ENCODE measurements at regions not wholly inside any gene's neighbourhood (a gene's known extent, or its start where the extent isn't known, plus 50 kb on each side); places are given as distances from the start of the nearest gene placed in this dataset.

DNA sequence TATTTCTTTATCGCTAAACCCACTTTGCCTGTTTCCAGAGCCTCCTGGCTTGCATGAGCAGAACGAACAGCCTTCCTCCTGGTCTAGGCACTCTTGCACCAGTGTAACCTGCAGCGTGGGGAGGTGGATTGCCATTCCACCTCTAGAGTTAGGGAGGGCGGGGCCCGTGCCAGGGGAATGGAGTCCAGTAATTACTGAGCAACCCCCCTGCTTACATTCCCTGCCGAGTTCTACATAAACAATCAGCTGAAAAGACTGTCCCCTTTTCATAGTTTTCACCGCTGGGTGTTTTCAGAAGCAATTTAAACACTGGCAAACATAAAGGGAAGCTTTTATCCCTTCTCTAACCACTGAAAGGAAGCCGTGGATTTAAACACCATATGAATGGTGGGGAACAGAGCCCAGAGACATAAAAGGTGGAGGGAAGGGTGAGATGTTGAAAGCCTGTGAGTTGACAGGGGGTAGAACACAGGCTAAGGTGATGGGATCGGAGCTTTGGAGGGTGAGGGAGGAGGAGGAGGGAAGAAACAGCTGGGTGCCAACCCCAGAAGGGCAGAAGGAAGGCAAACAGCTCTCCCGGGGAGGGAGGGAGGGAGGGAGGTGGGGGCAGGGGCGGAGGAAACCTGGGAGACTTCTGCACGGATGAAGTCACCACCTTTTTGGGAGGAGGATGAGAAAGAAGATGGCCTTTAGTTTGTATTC is 68.0 kb upstream of the WDR26 start:
- ChIA-PET POLR2A (no interaction called here), CTCF (interaction anchor here (1.7 to 4.9 kb wide), 2 partner anchors 11 to 420 kb away, joined by 5 to 33 read pairs; no protein-coding TSS in a partner anchor)
- H3K4me1 ChIP-seq: peaks cover 13% of the 10 kb centered on the region
- WGBS (ENCODE audit: missing lambda C conversion rate): 64% methylated on average over 12 of the region's 12 CpGs
- ATAC-seq (no peak; a peak in 1 of 6 replicates), DNase-seq (ENCODE audit: low read depth in 1 of 2, low spot score in 1 of 2) (no peak), FAIRE-seq (no peak)
- no peaks in the 10 kb centered on the region for H3K9me3 ChIP-seq
- H3K4me2 ChIP-seq: peak overlapping the region; percentile 54; the same call in 2 of the 3 replicates
- H3K4me3 ChIP-seq: no peak overlapping the region
- H3K27ac ChIP-seq: no peak overlapping the region; a peak in 1 of 6 replicates
- TF ChIP-seq FOSB (CRISPR knock-in tag; IDR thresholded peaks at IDR 0.05) (no peak), SREBF2 (IDR thresholded peaks at IDR 0.05) (no peak), HOXB13 (CRISPR knock-in tag; IDR thresholded peaks at IDR 0.05; ENCODE audit: low read depth) (no peak), POLR2A (IDR thresholded peaks at IDR 0.05; ENCODE audit: low read length) (no peak), CEBPB (IDR thresholded peaks at IDR 0.05) (no peak), RAD21 (conservative IDR thresholded peaks at IDR 0.05 in 1 of 2, IDR thresholded peaks at IDR 0.05 in 1 of 2) (no peak)

DNA sequence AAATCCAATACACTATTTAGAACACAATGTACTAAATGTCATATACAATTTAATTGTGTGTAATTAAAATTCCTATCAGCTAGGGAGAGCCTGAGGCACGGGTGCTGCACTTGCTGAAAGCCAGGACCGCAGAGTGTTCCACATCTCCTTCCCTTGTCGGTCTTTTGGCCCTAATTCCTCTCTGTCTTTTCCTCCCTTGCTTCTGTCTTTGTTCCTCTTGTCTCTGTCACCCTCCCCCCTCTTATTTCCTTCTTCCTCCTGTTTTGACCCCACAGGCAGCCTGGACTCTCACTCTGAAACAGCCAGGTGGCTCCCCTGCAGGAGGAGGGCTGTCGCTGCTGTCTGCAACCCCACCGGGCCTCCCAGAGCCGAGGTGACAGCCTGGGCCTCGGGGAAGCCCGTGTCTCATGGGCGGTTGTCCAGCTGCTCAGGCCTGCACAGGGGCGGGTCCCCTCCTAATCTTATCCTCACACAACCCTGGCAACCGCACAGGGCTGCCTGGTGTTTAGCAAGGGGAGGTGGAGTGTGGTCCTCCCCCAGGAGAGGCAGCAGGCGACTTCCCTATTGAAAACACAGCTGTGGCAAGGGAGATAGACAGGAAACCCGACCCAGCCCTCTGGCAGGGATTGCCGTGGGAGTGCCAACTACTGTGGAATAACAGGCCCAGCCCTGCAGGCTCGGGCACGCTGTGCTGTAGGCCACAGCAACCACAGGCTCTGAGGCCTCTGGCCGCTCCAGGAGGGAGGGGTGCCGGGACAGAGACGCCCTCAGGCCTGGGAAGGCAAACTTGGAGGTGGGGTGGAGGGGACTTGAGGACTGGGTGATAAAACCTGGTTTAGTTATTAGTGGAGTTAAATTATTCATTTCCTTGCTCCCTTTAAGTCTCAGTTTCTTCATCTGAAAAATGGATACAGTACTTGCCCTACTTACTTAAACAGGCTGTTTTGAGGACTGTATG is 68.8 kb upstream of the WDR26 start:
- FAIRE-seq: no peak
- peak; percentile 82 to 83 for ATAC-seq
- 55% methylated on average over 11 of the region's 19 CpGs for WGBS (ENCODE audit: missing lambda C conversion rate)
- Histone ChIP-seq H3K4me1 (peaks cover 13% of the 10 kb centered on the region), H3K4me3 (no peak overlapping the region), H3K9me3 (no peaks in the 10 kb centered on the region), H3K27ac (peak overlapping the region; percentile 37 to 72; a peak in 5 of 6 replicates), H3K4me2 (peak overlapping the region; percentile 54)
- DNase-seq (ENCODE audit: low read depth in 1 of 2, low spot score in 1 of 2): peak; percentile 31 to 59
- ChIA-PET POLR2A (no interaction called here), CTCF (interaction anchor here (1.5 to 4.9 kb wide), 3 partner anchors 10 to 419 kb away, joined by 3 to 33 read pairs (median 5); no protein-coding TSS in a partner anchor)
- TF ChIP-seq KDM1A (IDR thresholded peaks at IDR 0.05; ENCODE audit: low read depth): 0 out of 2 replicates have a peak, but pooled peaks have one; percentile 27
- no peak for TF ChIP-seq TFCP2L1 (CRISPR knock-in tag; IDR thresholded peaks at IDR 0.05)

DNA sequence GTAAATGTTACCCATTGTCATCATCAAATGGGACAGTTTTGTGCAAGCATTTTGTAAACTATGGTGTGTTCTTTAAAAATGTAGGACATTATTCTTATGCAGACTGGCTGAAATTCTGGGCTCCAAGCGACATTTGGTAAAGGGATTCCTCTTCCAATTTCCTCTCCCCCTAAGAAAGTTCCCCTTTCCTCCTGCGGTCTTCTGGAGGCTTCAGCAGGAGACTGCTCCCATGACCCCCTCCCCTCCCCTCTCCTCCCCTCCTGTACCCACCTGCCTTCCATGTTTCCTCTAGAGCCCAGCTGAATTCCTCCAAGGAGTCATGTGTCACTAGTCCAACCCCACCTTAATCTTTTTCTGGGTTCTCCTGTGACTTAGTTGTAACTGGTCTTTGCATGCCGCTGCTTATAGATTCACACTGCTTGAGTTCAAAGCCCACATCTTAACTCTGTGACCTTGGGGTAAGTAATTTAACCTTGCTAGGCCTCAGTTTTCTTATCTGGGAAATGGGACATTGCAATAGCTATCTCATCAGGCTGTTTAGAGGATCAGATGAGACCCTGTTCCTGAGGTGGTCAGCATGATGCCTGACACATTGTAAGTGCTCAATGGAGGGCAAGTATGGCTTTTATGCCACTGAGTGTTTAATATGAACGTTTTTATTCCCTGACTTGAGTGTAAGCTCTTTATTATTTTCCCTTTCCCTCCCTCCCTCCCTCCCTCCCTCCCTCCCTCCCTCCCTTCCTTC is 69.9 kb upstream of the WDR26 start:
- Histone ChIP-seq H3K4me3 (no peak overlapping the region), H3K4me2 (no peak overlapping the region), H3K4me1 (peaks cover 13% of the 10 kb centered on the region), H3K9me3 (no peaks in the 10 kb centered on the region), H3K27ac (no peak overlapping the region)
- FAIRE-seq (no peak), ATAC-seq (no peak), DNase-seq (ENCODE audit: low read depth in 1 of 2, low spot score in 1 of 2) (no peak)
- POLR2A ChIA-PET: no interaction called here
- CTCF ChIA-PET: interaction anchor here (0.6 to 4.9 kb wide), 4 partner anchors 9 to 418 kb away, joined by 3 to 33 read pairs (median 4); no protein-coding TSS in a partner anchor
- WGBS (ENCODE audit: missing lambda C conversion rate): 70% methylated on average over 4 of the region's 4 CpGs
- TF ChIP-seq, protein P1, sequence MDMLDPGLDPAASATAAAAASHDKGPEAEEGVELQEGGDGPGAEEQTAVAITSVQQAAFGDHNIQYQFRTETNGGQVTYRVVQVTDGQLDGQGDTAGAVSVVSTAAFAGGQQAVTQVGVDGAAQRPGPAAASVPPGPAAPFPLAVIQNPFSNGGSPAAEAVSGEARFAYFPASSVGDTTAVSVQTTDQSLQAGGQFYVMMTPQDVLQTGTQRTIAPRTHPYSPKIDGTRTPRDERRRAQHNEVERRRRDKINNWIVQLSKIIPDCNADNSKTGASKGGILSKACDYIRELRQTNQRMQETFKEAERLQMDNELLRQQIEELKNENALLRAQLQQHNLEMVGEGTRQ (IDR thresholded peaks at IDR 0.05): no peak
- peak; percentile 82; the same call in 1 of the 2 replicates for TF ChIP-seq ESRRA (IDR thresholded peaks at IDR 0.05; ENCODE audit: borderline replicate concordance, low read length)
- no peak for TF ChIP-seq SMC3 (IDR thresholded peaks at IDR 0.05)
- TF ChIP-seq, protein P2, sequence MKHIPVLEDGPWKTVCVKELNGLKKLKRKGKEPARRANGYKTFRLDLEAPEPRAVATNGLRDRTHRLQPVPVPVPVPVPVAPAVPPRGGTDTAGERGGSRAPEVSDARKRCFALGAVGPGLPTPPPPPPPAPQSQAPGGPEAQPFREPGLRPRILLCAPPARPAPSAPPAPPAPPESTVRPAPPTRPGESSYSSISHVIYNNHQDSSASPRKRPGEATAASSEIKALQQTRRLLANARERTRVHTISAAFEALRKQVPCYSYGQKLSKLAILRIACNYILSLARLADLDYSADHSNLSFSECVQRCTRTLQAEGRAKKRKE (CRISPR knock-in tag; IDR thresholded peaks at IDR 0.05; ENCODE audit: low read depth): no peak
- TF ChIP-seq RARB (CRISPR knock-in tag; IDR thresholded peaks at IDR 0.05): no peak
- TF ChIP-seq PHF8 (IDR thresholded peaks at IDR 0.05; ENCODE audit: borderline replicate concordance, low read depth): no peak
- no peak for TF ChIP-seq CHD2 (IDR thresholded peaks at IDR 0.05; ENCODE audit: low read length, partially characterized antibody)

Data from A549 (cell line).